H1 (cell line): ENCODE measurements at regions not wholly inside any gene's neighbourhood (a gene's known extent, or its start where the extent isn't known, plus 50 kb on each side); places are given as distances from the start of the nearest gene placed in this dataset.

Experiments
- CTCF ChIA-PET: fragments of 300-600 bp; sonication (Branson Sonifier 250); formaldehyde crosslinking; loops from one replicate; lab custom pipeline; 2021; ENCODE audit not compliant: partially characterized antibody; lab: Charles Lee
- POLR2A ChIA-PET: fragments of 300-600 bp; sonication (Branson Sonifier 250); formaldehyde crosslinking; loops from one replicate; lab custom pipeline; 2021; ENCODE audit warnings: inconsistent platforms; ENCODE audit not compliant: partially characterized antibody; lab: Charles Lee
- DNase-seq, 2 experiments: peaks; one replicate each; pipeline versions ENCODE4 v3.0.0 to v3.0.0-alpha.2; 2010 to 2022; ENCODE audit warnings: low spot score in 2 of 2, low read depth in 1 of 2, mixed read lengths in 1 of 2
- FAIRE-seq: peaks from 2 replicates; lab custom pipeline; 2011; peaks lifted over from hg19 to GRCh38; lab: Jason Lieb, UNC
- H2AFZ ChIP-seq: 2 replicates; pipeline ENCODE4 v1.8.1; 2012; ENCODE audit warnings: low read length, inconsistent platforms
- H2AK5ac ChIP-seq: 2 replicates; pipeline ENCODE4 v1.6.1; 2013; ENCODE audit warnings: low read depth, low read length
- H2BK120ac ChIP-seq: replicated peaks from 2 replicates; pipeline ENCODE3; 2013; ENCODE audit warnings: low read depth, low read length, inconsistent platforms
- H2BK12ac ChIP-seq: 2 replicates; pipeline ENCODE4 v1.6.1; 2013; ENCODE audit warnings: low read depth, low read length
- H2BK15ac ChIP-seq: 2 replicates; pipeline ENCODE4 v1.6.1; 2013; ENCODE audit warnings: low read length
- H2BK20ac ChIP-seq: 2 replicates; pipeline ENCODE4 v1.6.1; 2013; ENCODE audit warnings: low read length
- H2BK5ac ChIP-seq: 2 replicates; pipeline ENCODE4 v1.6.1; 2013; ENCODE audit warnings: low read depth, low read length
- H3K14ac ChIP-seq: 2 replicates; pipeline ENCODE4 v1.6.1; 2013; ENCODE audit warnings: inconsistent platforms; ENCODE audit not compliant: insufficient read length
- H3K18ac ChIP-seq: 2 replicates; pipeline ENCODE4 v1.6.1; 2013; ENCODE audit warnings: low read length; ENCODE audit errors: extremely low read depth
- H3K23ac ChIP-seq: 2 replicates; pipeline ENCODE4 v1.6.1; 2013; ENCODE audit warnings: inconsistent platforms; ENCODE audit not compliant: insufficient read length
- H3K23me2 ChIP-seq: 2 replicates; pipeline ENCODE4 v1.6.1; 2013; ENCODE audit warnings: low read depth, low read length
- H3K27ac ChIP-seq: 2 replicates; pipeline ENCODE4 v1.6.1; 2011; ENCODE audit warnings: low read depth, low read length, inconsistent platforms
- H3K27me3 ChIP-seq, 4 experiments: replicated peaks in 1 of 4; 1 replicate in 1 of 4; 2 replicates in 3 of 4; pipeline versions ENCODE4 v1.6.1 to v1.8.1; 2011 to 2013; ENCODE audit warnings: low read length in 3 of 4, mild to moderate bottlenecking in 3 of 4, inconsistent platforms in 2 of 4, mixed read lengths in 2 of 4, moderate library complexity in 1 of 4; ENCODE audit not compliant: control insufficient read depth in 3 of 4, insufficient read depth in 3 of 4; ENCODE audit errors: extremely low read depth in 1 of 4
- H3K36me3 ChIP-seq, 4 experiments: 2 replicates each; pipeline versions ENCODE4 v1.6.1 to v1.8.1; 2011 to 2013; ENCODE audit warnings: mild to moderate bottlenecking in 4 of 4, low read length in 3 of 4, moderate library complexity in 2 of 4, control low read depth in 1 of 4, inconsistent platforms in 1 of 4; ENCODE audit not compliant: insufficient read depth in 4 of 4, control insufficient read depth in 2 of 4
- H3K4ac ChIP-seq: replicated peaks from 2 replicates; pipeline ENCODE3; 2013; ENCODE audit warnings: low read length, low read depth, mixed read lengths, inconsistent platforms; ENCODE audit not compliant: insufficient read length
- H3K4me1 ChIP-seq, 4 experiments: replicated peaks in 1 of 4; 1 replicate in 1 of 4; 2 replicates in 3 of 4; pipeline versions ENCODE4 v1.6.1 to v1.8.1; 2011 to 2013; ENCODE audit warnings: low read length in 3 of 4, inconsistent platforms in 2 of 4, mixed read lengths in 1 of 4; ENCODE audit not compliant: insufficient read depth in 4 of 4, control insufficient read depth in 3 of 4
- H3K4me2 ChIP-seq, 2 experiments: 2 replicates each; pipeline versions ENCODE4 v1.6.1 to v1.8.1; 2011 to 2013; ENCODE audit warnings: low read depth in 2 of 2, low read length in 2 of 2, control low read depth in 1 of 2, inconsistent platforms in 1 of 2, mild to moderate bottlenecking in 1 of 2; ENCODE audit not compliant: insufficient read depth in 1 of 2
- H3K4me3 ChIP-seq, 4 experiments: fragments of 200-600, 300-600 bp in 1 of 4; sonication (generic), shearing (Covaris generic), sonication (Bioruptor Twin) in 1 of 4; 2 replicates each; pipeline versions ENCODE4 v1.5.1 to v1.8.1; 2011 to 2016; ENCODE audit warnings: low read length in 4 of 4, low read depth in 3 of 4, control low read depth in 2 of 4, inconsistent platforms in 2 of 4, mild to moderate bottlenecking in 2 of 4, mixed read lengths in 1 of 4, moderate library complexity in 1 of 4; ENCODE audit not compliant: insufficient read depth in 2 of 4; ENCODE audit errors: extremely low read depth in 1 of 4
- H3K56ac ChIP-seq: replicated peaks from 2 replicates; pipeline ENCODE3; 2013; ENCODE audit warnings: low read depth, mild to moderate bottlenecking, mixed read lengths, low read length, inconsistent platforms; ENCODE audit not compliant: insufficient read length
- H3K79me1 ChIP-seq: 2 replicates; pipeline ENCODE4 v1.6.1; 2013; ENCODE audit warnings: low read depth, low read length, control low read depth
- H3K79me2 ChIP-seq, 2 experiments: 2 replicates each; pipeline versions ENCODE4 v1.6.1 to v1.8.1; 2012 to 2013; ENCODE audit warnings: low read length in 2 of 2, mild to moderate bottlenecking in 2 of 2, inconsistent platforms in 1 of 2; ENCODE audit not compliant: insufficient read depth in 2 of 2, control insufficient read depth in 1 of 2
- H3K9ac ChIP-seq, 4 experiments: replicated peaks in 1 of 4; 1 replicate in 1 of 4; 2 replicates in 3 of 4; pipeline versions ENCODE4 v1.6.1 to v1.8.1; 2011 to 2013; ENCODE audit warnings: low read depth in 3 of 4, low read length in 3 of 4, control low read depth in 2 of 4, mild to moderate bottlenecking in 2 of 4, moderate library complexity in 2 of 4, inconsistent platforms in 1 of 4; ENCODE audit errors: extremely low read depth in 1 of 4
- H3K9me3 ChIP-seq, 2 experiments: 2 replicates each; pipeline versions ENCODE4 v1.6.1 to v1.8.1; 2012 to 2013; ENCODE audit warnings: mild to moderate bottlenecking in 2 of 2, moderate library complexity in 2 of 2, control low read depth in 1 of 2, inconsistent platforms in 1 of 2, low read depth in 1 of 2, low read length in 1 of 2, mixed read lengths in 1 of 2; ENCODE audit not compliant: insufficient read depth in 2 of 2
- H4K20me1 ChIP-seq, 2 experiments: replicated peaks in 1 of 2; 2 replicates each; pipeline versions ENCODE3 to v1.8.1; 2011 to 2013; ENCODE audit warnings: inconsistent platforms in 2 of 2, low read length in 2 of 2, mild to moderate bottlenecking in 1 of 2; ENCODE audit not compliant: insufficient read depth in 2 of 2, control insufficient read depth in 1 of 2
- H4K5ac ChIP-seq: 2 replicates; pipeline ENCODE4 v1.6.1; 2013; ENCODE audit warnings: low read length, low read depth, mixed read lengths, inconsistent platforms; ENCODE audit not compliant: insufficient read length
- H4K8ac ChIP-seq: 2 replicates; pipeline ENCODE4 v1.8.0; 2013; ENCODE audit warnings: mild to moderate bottlenecking, moderate library complexity, low read length, inconsistent platforms; ENCODE audit not compliant: insufficient read depth; ENCODE audit errors: extremely low read depth
- H4K91ac ChIP-seq: replicated peaks from 2 replicates; pipeline ENCODE3; 2013; ENCODE audit warnings: low read length, mixed read lengths, inconsistent platforms; ENCODE audit not compliant: insufficient read length
- CREB1 ChIP-seq: IDR thresholded peaks from 2 replicates; pipeline ENCODE4 v1.6.1; 2012; ENCODE audit warnings: inconsistent platforms
- JUND ChIP-seq: IDR thresholded peaks from 2 replicates; pipeline ENCODE4 v1.6.1; 2011; ENCODE audit warnings: mild to moderate bottlenecking, improper control_type of control experiment, low read length
- NANOG ChIP-seq: IDR thresholded peaks from 2 replicates; pipeline ENCODE4 v1.6.1; 2011; ENCODE audit warnings: low read length, low read depth, mild to moderate bottlenecking, inconsistent platforms; ENCODE audit not compliant: insufficient read depth, poor library complexity, severe bottlenecking
- NRF1 ChIP-seq: IDR thresholded peaks from 2 replicates; pipeline ENCODE4 v1.6.1; 2011; ENCODE audit warnings: mild to moderate bottlenecking, low read depth, low read length, improper control_type of control experiment
- POLR2AphosphoS5 ChIP-seq: IDR thresholded peaks from 2 replicates; pipeline ENCODE4 v1.6.1; 2011; ENCODE audit warnings: low read depth, low read length
- RNF2 ChIP-seq: fragments of 200-900, 300-1000 bp; sonication (generic); IDR thresholded peaks from 2 replicates; pipeline ENCODE4 v1.7.1; 2016; ENCODE audit warnings: borderline replicate concordance, low read depth, mild to moderate bottlenecking, antibody characterized with exemption, low read length; ENCODE audit not compliant: poor library complexity, severe bottlenecking; ENCODE audit errors: missing control alignments
- SAP30 ChIP-seq: fragments of 300-600 bp; sonication (generic); IDR thresholded peaks from 2 replicates; pipeline ENCODE4 v1.7.1; 2012; ENCODE audit warnings: low read length, moderate library complexity, mild to moderate bottlenecking, inconsistent platforms; ENCODE audit not compliant: insufficient read depth, insufficient replicate concordance
- TBP ChIP-seq: IDR thresholded peaks from 2 replicates; pipeline ENCODE4 v1.6.1; 2011; ENCODE audit warnings: low read depth, low read length, improper control_type of control experiment
- TEAD4 ChIP-seq: IDR thresholded peaks from 2 replicates; pipeline ENCODE4 v1.6.1; 2012; ENCODE audit warnings: low read depth, low read length, inconsistent platforms, mixed read lengths
- WGBS, 2 experiments: shearing (Covaris generic) in 1 of 2; methylation state at CpG; one replicate each; pipeline versions ENCODE4 v1.1.6 to v1.1.7; 2013 to 2015; ENCODE audit warnings: low lambda C conversion rate in 2 of 2, mixed read lengths in 2 of 2, inconsistent platforms in 1 of 2, low coverage in 1 of 2, missing lambda C conversion rate in 1 of 2; ENCODE audit not compliant: insufficient replicate concordance in 2 of 2, insufficient coverage in 1 of 2, insufficient read length in 1 of 2; ENCODE audit errors: extremely low coverage in 1 of 2, missing lambda C conversion rate in 1 of 2; 5-methylcytosine and 5-hydroxymethylcytosine counted together

- Histone ChIP-seq H3K4me1 (peaks cover 0 to 16% (median 9%) of the 10 kb centered on the region in 4 experiments; a peak in 4 of 7 replicates), H2AFZ (no peak overlapping the region), H3K79me1 (no peaks in the 10 kb centered on the region), H3K23ac (no peak overlapping the region), H3K9me3 (no peaks in the 10 kb centered on the region), H3K4me3 (no peak overlapping the region), H3K79me2 (no peaks in the 10 kb centered on the region), H2AK5ac (no peak overlapping the region), H3K9ac (0 out of 7 replicates have a peak overlapping the region, but pooled peaks of 1 of the 4 experiments have one; percentile 2), H3K23me2 (no peaks in the 10 kb centered on the region), H4K20me1 (no peaks in the 10 kb centered on the region), H2BK120ac (no peak overlapping the region), H3K36me3 (no peaks in the 10 kb centered on the region), H2BK15ac (no peak overlapping the region), H3K56ac (no peak overlapping the region), H4K8ac (no peak overlapping the region), H3K27ac (no peak overlapping the region), H2BK12ac (no peak overlapping the region; the same call in 1 of the 2 replicates), H3K4ac (no peak overlapping the region), H2BK5ac (no peak overlapping the region), H3K27me3 (no peaks in the 10 kb centered on the region), H3K14ac (no peak overlapping the region), H4K5ac (no peak overlapping the region), H3K4me2 (no peak overlapping the region), H2BK20ac (no peak overlapping the region), H4K91ac (no peak overlapping the region), H3K18ac (no peak overlapping the region)
- no peak for TF ChIP-seq TBP
- TF ChIP-seq POLR2AphosphoS5 = no peak
- TF ChIP-seq CREB1 = no peak
- no peak for TF ChIP-seq NANOG
- no peak for TF ChIP-seq TEAD4
- TF ChIP-seq JUND = no peak
- no peak for TF ChIP-seq NRF1
- no peak for TF ChIP-seq SAP30
- TF ChIP-seq RNF2 = no peak
- no peak for DNase-seq
- ChIA-PET POLR2A (no interaction called here), CTCF (interaction anchor here (0.7 to 1.4 kb wide), 5 partner anchors 20 to 344 kb away, joined by 3 to 7 read pairs (median 3); no protein-coding TSS in a partner anchor)
- FAIRE-seq = no peak
- 88% methylated on average over 4 of the region's 4 CpGs; no CpG with 5 or more reads in 1 of the 2 experiments for WGBS, 2 experiments
Observed at GRCh38 chr4:129323658-129324057, 227.7 kb downstream of the C4orf33 start.
